ENCODE measurements at regions not wholly inside any gene's neighbourhood (a gene's known extent, or its start where the extent isn't known, plus 50 kb on each side); places are given as distances from the start of the nearest gene placed in this dataset.

DNA sequence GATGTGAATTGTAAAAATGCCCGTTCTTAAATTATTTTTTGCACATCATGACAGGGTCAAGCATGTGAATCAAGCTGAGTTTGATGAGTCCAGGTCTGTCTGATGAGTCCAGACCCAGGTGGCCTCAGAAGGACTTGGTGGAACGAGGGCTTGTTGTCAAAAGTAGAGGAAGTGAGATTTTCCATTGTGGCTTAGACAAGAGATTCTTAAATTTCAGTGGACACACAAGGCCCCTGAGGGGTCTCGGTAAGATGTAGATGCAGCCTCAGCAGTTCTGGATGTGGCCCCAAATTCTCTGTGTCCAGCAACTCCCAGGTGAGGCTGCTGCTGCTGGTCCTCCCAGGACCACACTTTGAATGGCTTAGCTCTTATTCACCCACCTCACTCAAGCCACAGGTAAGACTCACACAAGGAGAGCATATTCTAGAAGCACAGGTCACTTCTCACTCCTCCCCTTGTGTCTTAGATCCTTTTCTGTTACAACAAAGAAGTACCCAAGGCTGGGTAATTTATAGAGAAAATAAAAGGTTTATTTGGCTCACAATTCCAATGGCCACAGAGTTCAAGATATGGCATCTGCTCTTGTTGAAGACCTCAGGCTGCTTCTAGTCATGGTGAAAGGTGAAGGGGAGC is 98.8 kb downstream of the GGTLC2 start:
- no peaks in the 10 kb centered on the region for H3K9me3 ChIP-seq (ENCODE audit: control insufficient read depth, low read length)
- no peak overlapping the region for H2AFZ ChIP-seq
- H3K4me1 ChIP-seq = no peaks in the 10 kb centered on the region
- no peak overlapping the region for H3K4me3 ChIP-seq (ENCODE audit: low read depth, low read length)
- no peak overlapping the region for H3K4me2 ChIP-seq (ENCODE audit: low read length)
- H3K79me2 ChIP-seq = no peaks in the 10 kb centered on the region
- H3K9ac ChIP-seq = no peak overlapping the region
- no peaks in the 10 kb centered on the region for H3K36me3 ChIP-seq (ENCODE audit: control insufficient read depth, insufficient read depth, low read length)
- no peak overlapping the region for H3K27ac ChIP-seq
- no peaks in the 10 kb centered on the region for H3K27me3 ChIP-seq (ENCODE audit: control insufficient read depth, insufficient read depth, low read length)
- TF ChIP-seq, protein P1, sequence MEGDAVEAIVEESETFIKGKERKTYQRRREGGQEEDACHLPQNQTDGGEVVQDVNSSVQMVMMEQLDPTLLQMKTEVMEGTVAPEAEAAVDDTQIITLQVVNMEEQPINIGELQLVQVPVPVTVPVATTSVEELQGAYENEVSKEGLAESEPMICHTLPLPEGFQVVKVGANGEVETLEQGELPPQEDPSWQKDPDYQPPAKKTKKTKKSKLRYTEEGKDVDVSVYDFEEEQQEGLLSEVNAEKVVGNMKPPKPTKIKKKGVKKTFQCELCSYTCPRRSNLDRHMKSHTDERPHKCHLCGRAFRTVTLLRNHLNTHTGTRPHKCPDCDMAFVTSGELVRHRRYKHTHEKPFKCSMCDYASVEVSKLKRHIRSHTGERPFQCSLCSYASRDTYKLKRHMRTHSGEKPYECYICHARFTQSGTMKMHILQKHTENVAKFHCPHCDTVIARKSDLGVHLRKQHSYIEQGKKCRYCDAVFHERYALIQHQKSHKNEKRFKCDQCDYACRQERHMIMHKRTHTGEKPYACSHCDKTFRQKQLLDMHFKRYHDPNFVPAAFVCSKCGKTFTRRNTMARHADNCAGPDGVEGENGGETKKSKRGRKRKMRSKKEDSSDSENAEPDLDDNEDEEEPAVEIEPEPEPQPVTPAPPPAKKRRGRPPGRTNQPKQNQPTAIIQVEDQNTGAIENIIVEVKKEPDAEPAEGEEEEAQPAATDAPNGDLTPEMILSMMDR (IDR thresholded peaks at IDR 0.05) = no peak

DNA sequence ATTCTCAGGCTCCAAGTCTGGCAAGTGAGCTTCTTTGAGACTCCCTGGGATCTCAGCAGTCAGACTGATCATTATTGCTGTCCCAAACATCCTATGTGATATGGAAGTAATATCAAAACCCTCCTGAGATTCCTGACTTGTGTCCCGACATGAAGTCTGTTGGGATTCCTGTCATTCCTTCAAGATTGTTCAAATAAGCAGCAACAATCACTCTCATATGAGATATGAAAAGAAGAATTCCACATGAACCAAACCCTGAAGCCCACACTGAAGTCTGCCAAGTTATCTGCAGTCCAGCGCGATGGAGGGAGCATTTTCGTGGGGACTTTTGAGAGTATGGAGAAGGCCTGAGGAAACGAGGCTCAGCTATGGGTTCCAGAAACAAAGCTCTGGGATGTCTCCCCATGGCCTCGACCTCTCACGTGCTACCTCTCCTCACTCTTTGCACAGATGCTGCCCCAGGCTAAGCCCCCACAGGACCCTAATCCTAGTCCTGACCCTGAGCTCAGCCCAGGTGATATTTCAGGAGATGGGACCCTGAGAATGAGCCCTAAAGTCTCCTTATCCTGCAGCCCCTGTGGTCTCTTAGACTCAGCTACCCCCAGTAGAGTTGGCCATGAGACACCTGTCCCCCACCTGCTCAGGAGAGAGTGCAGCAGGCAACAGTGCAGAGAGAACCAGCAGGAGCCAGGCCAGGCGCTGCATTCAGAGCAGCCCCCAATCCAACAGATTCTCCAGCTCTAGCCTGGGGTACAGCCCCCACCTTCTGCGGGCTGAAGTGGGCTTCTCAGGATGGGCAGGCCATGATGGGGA is 100.2 kb downstream of the GGTLC2 start:
- H3K27me3 ChIP-seq (ENCODE audit: control insufficient read depth, insufficient read depth, low read length) = no peaks in the 10 kb centered on the region
- TF ChIP-seq, protein P1 (IDR thresholded peaks at IDR 0.05) = no peak
- H3K9me3 ChIP-seq (ENCODE audit: control insufficient read depth, low read length) = no peaks in the 10 kb centered on the region
- H3K79me2 ChIP-seq = no peaks in the 10 kb centered on the region
- no peak overlapping the region for H3K27ac ChIP-seq
- no peak overlapping the region for H2AFZ ChIP-seq
- no peak overlapping the region for H3K9ac ChIP-seq
- no peaks in the 10 kb centered on the region for H3K36me3 ChIP-seq (ENCODE audit: control insufficient read depth, insufficient read depth, low read length)
- H3K4me3 ChIP-seq (ENCODE audit: low read depth, low read length) = no peak overlapping the region
- no peak overlapping the region for H3K4me2 ChIP-seq (ENCODE audit: low read length)
- H3K4me1 ChIP-seq = no peaks in the 10 kb centered on the region

- no peak overlapping the region for H3K4me2 ChIP-seq (ENCODE audit: low read length)
- no peak overlapping the region for H2AFZ ChIP-seq
- H3K9ac ChIP-seq = no peak overlapping the region
- no peaks in the 10 kb centered on the region for H3K9me3 ChIP-seq (ENCODE audit: control insufficient read depth, low read length)
- H3K4me3 ChIP-seq (ENCODE audit: low read depth, low read length) = no peak overlapping the region
- H3K27ac ChIP-seq = no peak overlapping the region
- TF ChIP-seq, protein P1 (IDR thresholded peaks at IDR 0.05) = no peak
- H3K79me2 ChIP-seq = no peaks in the 10 kb centered on the region
- H3K36me3 ChIP-seq (ENCODE audit: control insufficient read depth, insufficient read depth, low read length) = no peaks in the 10 kb centered on the region
- no peaks in the 10 kb centered on the region for H3K4me1 ChIP-seq
- no peaks in the 10 kb centered on the region for H3K27me3 ChIP-seq (ENCODE audit: control insufficient read depth, insufficient read depth, low read length)
Measured at GRCh38 chr22:22745225-22746060, 101.0 kb downstream of the GGTLC2 start.

GRCh38 chr22:22746061-22746962 is 101.9 kb downstream of the GGTLC2 start:
- Histone ChIP-seq H3K9me3 (ENCODE audit: control insufficient read depth, low read length) (no peaks in the 10 kb centered on the region), H3K79me2 (no peaks in the 10 kb centered on the region), H3K9ac (no peak overlapping the region), H3K36me3 (ENCODE audit: control insufficient read depth, insufficient read depth, low read length) (no peaks in the 10 kb centered on the region), H3K27ac (no peak overlapping the region), H3K4me1 (no peaks in the 10 kb centered on the region), H2AFZ (no peak overlapping the region), H3K27me3 (ENCODE audit: control insufficient read depth, insufficient read depth, low read length) (no peaks in the 10 kb centered on the region), H3K4me3 (ENCODE audit: low read depth, low read length) (no peak overlapping the region), H3K4me2 (ENCODE audit: low read length) (no peak overlapping the region)
- TF ChIP-seq, protein P1 (IDR thresholded peaks at IDR 0.05) = no peak

Data from parathyroid adenoma (tissue), 2 donors.